GM21619 (cell line): ENCODE measurements at regions not wholly inside any gene's neighbourhood (a gene's known extent, or its start where the extent isn't known, plus 50 kb on each side); places are given as distances from the start of the nearest gene placed in this dataset.

ENCODE experiments used
- ATAC-seq: cut with Tn5 transposase; IDR thresholded peaks from one replicate; pipeline ENCODE4 v1.9.1; 2021; ENCODE audit not compliant: unreplicated experiment

- no peak for ATAC-seq
Measured at GRCh38 chr2:237242091-237242536, 156.4 kb downstream of the COPS8 start.

- no peak for ATAC-seq
Measured at GRCh38 chr2:237243487-237243886, 157.8 kb downstream of the COPS8 start.

- no peak for ATAC-seq
Measured at GRCh38 chr2:237244178-237244577, 158.5 kb downstream of the COPS8 start.

- ATAC-seq, result no peak
Measured at GRCh38 chr2:237244976-237245646, 159.4 kb downstream of the COPS8 start.

GRCh38 chr2:237250599-237250998 is 163.4 kb downstream of the COL6A3 start:
- ATAC-seq, result no peak

- no peak for ATAC-seq
Measured at GRCh38 chr2:237251986-237252385, 162.0 kb downstream of the COL6A3 start.

- no peak for ATAC-seq
Measured at GRCh38 chr2:237253046-237253702, 160.8 kb downstream of the COL6A3 start.

GRCh38 chr2:237254369-237254861 is 159.5 kb downstream of the COL6A3 start:
- no peak for ATAC-seq

- ATAC-seq, result no peak
Measured at GRCh38 chr2:237254911-237255578, 158.9 kb downstream of the COL6A3 start.

GRCh38 chr2:237256887-237257286 is 157.1 kb downstream of the COL6A3 start:
- no peak for ATAC-seq

- ATAC-seq, result no peak
Measured at GRCh38 chr2:237257471-237257951, 156.5 kb downstream of the COL6A3 start.

- no peak for ATAC-seq
Measured at GRCh38 chr2:237258116-237258515, 155.8 kb downstream of the COL6A3 start.

- ATAC-seq, result no peak
Measured at GRCh38 chr2:237258615-237259014, 155.3 kb downstream of the COL6A3 start.

- ATAC-seq, result no peak
Measured at GRCh38 chr2:237259201-237259600, 154.8 kb downstream of the COL6A3 start.

- ATAC-seq, result no peak
Measured at GRCh38 chr2:237260039-237260620, 153.8 kb downstream of the COL6A3 start.

GRCh38 chr2:237260686-237261085 is 153.3 kb downstream of the COL6A3 start:
- ATAC-seq, result no peak

- ATAC-seq, result no peak
Measured at GRCh38 chr2:237261327-237261726, 152.6 kb downstream of the COL6A3 start.

- no peak for ATAC-seq
Measured at GRCh38 chr2:237262838-237263771, 150.9 kb downstream of the COL6A3 start.

GRCh38 chr2:237264480-237265219 is 149.3 kb downstream of the COL6A3 start:
- no peak for ATAC-seq
